KMS-11 (cell line): ENCODE measurements at regions not wholly inside any gene's neighbourhood (a gene's known extent, or its start where the extent isn't known, plus 50 kb on each side); places are given as distances from the start of the nearest gene placed in this dataset.

Source experiments
- H2AFZ ChIP-seq: fragments of 200-600 bp; sonication (generic); 2 replicates; pipeline ENCODE4 v1.6.1; 2016; ENCODE audit warnings: antibody characterized with exemption, mixed run types, low read depth
- H3K27ac ChIP-seq: fragments of 200-600 bp; sonication (generic); 2 replicates; pipeline ENCODE4 v1.6.1; 2016; ENCODE audit warnings: mild to moderate bottlenecking, mixed run types
- H3K27me3 ChIP-seq: fragments of 200-600 bp; sonication (generic); 2 replicates; pipeline ENCODE4 v1.6.1; 2017; ENCODE audit warnings: mild to moderate bottlenecking, low read depth, mixed run types, moderate library complexity; ENCODE audit not compliant: insufficient read depth
- H3K36me3 ChIP-seq: fragments of 200-600 bp; sonication (generic); 2 replicates; pipeline ENCODE4 v1.6.1; 2017; ENCODE audit warnings: mild to moderate bottlenecking, mixed run types; ENCODE audit not compliant: insufficient read depth
- H3K4me1 ChIP-seq: fragments of 200-600 bp; sonication (generic); 2 replicates; pipeline ENCODE4 v1.6.1; 2016; ENCODE audit warnings: mild to moderate bottlenecking, low read depth, mixed run types; ENCODE audit not compliant: poor library complexity, severe bottlenecking
- H3K4me2 ChIP-seq: fragments of 200-600 bp; sonication (generic); 2 replicates; pipeline ENCODE4 v1.7.0; 2016; ENCODE audit warnings: mild to moderate bottlenecking, mixed run types
- H3K4me3 ChIP-seq: fragments of 200-600 bp; sonication (generic); IDR thresholded peaks from 2 replicates; pipeline ENCODE4 v1.6.1; 2017; ENCODE audit warnings: low read depth, low read length, mixed read lengths; ENCODE audit not compliant: insufficient read depth
- H3K79me2 ChIP-seq: fragments of 200-600 bp; sonication (generic); 2 replicates; pipeline ENCODE4 v1.6.1; 2016; ENCODE audit warnings: low read depth, mixed run types; ENCODE audit not compliant: insufficient read depth
- H3K9ac ChIP-seq: fragments of 200-600 bp; sonication (generic); 2 replicates; pipeline ENCODE4 v1.6.1; 2016; ENCODE audit warnings: mild to moderate bottlenecking, mixed run types
- H4K20me1 ChIP-seq: fragments of 200-600 bp; sonication (generic); 2 replicates; pipeline ENCODE4 v1.6.1; 2016; ENCODE audit warnings: mild to moderate bottlenecking, mixed run types; ENCODE audit not compliant: insufficient read depth
- TF ChIP-seq, protein P1 (sequence below): fragments of 200-600 bp; sonication (generic); conservative IDR thresholded peaks from 2 replicates; pipeline ENCODE4 v1.6.1; 2017; ENCODE audit warnings: low read depth, mild to moderate bottlenecking, antibody characterized with exemption, low read length, moderate library complexity, mixed read lengths

DNA sequence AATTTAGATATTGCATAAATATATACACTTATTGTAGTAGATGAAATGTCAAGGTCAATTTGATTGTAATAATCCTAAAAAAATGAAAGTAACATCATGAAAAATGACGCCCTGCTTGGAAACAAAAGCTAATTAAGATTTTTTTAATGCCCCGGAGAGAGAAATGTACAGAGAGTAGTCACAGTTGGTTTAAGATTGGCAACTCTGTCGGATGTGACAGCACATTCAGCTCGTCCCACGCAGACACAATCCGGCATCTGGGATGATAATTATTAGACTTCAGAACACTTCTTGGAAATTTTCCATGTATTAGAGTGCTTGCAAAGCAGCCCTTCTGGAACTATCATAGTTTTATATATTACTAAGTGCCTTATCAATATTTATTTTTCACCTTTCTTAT is 478.0 kb downstream of the PDHA2 start:
- Histone ChIP-seq H3K4me3 (no peak overlapping the region), H3K27ac (no peak overlapping the region), H3K4me2 (no peak overlapping the region), H3K4me1 (no peaks in the 10 kb centered on the region), H3K36me3 (no peaks in the 10 kb centered on the region), H4K20me1 (no peaks in the 10 kb centered on the region), H3K9ac (no peak overlapping the region), H2AFZ (no peak overlapping the region), H3K27me3 (no peaks in the 10 kb centered on the region), H3K79me2 (no peaks in the 10 kb centered on the region)
- TF ChIP-seq, protein P1, sequence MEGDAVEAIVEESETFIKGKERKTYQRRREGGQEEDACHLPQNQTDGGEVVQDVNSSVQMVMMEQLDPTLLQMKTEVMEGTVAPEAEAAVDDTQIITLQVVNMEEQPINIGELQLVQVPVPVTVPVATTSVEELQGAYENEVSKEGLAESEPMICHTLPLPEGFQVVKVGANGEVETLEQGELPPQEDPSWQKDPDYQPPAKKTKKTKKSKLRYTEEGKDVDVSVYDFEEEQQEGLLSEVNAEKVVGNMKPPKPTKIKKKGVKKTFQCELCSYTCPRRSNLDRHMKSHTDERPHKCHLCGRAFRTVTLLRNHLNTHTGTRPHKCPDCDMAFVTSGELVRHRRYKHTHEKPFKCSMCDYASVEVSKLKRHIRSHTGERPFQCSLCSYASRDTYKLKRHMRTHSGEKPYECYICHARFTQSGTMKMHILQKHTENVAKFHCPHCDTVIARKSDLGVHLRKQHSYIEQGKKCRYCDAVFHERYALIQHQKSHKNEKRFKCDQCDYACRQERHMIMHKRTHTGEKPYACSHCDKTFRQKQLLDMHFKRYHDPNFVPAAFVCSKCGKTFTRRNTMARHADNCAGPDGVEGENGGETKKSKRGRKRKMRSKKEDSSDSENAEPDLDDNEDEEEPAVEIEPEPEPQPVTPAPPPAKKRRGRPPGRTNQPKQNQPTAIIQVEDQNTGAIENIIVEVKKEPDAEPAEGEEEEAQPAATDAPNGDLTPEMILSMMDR, result no peak

DNA sequence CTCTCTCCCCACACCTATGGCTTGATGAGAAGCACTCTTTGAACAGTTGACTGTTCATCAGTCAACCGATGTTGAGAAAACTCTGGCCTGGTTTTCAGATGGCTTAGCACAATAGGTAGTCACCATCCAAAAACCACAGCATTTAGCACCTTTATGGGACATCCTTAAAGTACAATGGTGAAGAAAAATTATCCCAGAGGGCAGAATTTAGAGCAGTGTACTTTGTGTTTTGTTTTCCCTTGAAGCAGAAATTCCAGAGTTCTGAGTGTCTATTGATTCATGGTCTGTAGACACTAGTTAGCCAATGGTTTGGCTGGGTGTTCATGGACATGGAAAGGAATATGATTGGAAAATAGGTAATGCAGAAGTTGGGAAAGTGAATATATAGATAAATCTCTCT is 487.0 kb downstream of the PDHA2 start:
- no peak overlapping the region for H3K27ac ChIP-seq
- H3K36me3 ChIP-seq, result no peaks in the 10 kb centered on the region
- no peaks in the 10 kb centered on the region for H3K27me3 ChIP-seq
- TF ChIP-seq, protein P1, result no peak
- H3K4me1 ChIP-seq, result no peaks in the 10 kb centered on the region
- no peak overlapping the region for H3K4me3 ChIP-seq
- no peak overlapping the region for H3K9ac ChIP-seq
- H3K79me2 ChIP-seq, result no peaks in the 10 kb centered on the region
- no peaks in the 10 kb centered on the region for H4K20me1 ChIP-seq
- H2AFZ ChIP-seq, result no peak overlapping the region
- H3K4me2 ChIP-seq, result no peak overlapping the region

DNA sequence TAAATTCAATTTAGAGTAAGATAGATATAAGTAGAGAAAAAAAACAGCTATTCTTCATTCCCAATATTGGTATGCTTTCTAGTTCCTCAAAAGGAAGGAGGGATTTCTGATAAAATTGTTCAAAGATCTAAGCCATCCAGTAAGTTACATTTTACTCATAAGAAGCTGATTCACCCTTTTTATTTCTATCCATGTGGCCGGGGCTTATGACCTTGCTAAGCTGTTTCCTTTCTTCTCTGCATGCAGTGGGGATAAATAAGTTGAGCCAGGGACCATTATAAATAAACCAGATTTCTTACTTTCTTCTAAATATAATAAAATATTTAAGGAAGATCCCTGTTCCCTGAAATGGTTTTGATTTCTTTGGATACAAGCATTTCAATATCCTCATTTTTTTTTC is 502.3 kb downstream of the PDHA2 start:
- H3K27ac ChIP-seq, result no peak overlapping the region
- H3K9ac ChIP-seq, result no peak overlapping the region
- H2AFZ ChIP-seq, result no peak overlapping the region
- H3K79me2 ChIP-seq, result no peaks in the 10 kb centered on the region
- no peaks in the 10 kb centered on the region for H3K4me1 ChIP-seq
- H4K20me1 ChIP-seq, result no peaks in the 10 kb centered on the region
- H3K4me2 ChIP-seq, result no peak overlapping the region
- no peaks in the 10 kb centered on the region for H3K27me3 ChIP-seq
- no peaks in the 10 kb centered on the region for H3K36me3 ChIP-seq
- TF ChIP-seq, protein P1, result no peak
- no peak overlapping the region for H3K4me3 ChIP-seq

DNA sequence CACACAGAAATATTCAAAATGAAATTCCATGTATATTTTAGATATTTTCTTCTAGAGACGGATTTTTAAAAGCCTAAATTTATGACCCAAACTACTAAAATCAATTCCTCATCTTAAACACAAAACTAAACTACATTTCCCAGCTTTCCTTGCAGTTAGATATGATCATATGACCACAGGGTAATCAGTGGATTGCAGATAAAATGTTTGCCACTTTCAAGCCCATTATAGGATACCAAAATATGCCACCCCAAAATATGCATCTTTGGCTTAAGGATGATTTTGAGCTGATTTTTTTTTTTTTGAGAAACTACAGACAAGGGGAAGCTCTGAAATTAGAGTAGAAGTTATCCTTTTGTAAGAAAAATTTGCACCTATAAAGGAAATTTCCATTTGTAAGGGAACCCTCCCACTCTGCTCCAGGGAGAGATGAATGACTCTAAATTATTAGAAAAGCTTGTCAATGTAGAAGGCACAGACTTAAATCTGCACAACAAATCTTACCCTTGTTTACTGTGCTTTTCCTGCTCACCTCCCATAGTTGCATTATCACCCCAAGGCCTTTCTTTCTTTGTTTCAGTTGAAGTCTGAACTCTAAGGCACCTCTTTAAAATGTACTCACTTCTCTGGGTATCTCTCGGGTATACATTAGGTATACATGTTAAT is 503.0 kb downstream of the PDHA2 start:
- Histone ChIP-seq H3K4me3 (no peak overlapping the region), H3K27me3 (no peaks in the 10 kb centered on the region), H3K27ac (no peak overlapping the region), H3K79me2 (no peaks in the 10 kb centered on the region), H3K4me1 (peaks cover 2% of the 10 kb centered on the region), H3K4me2 (no peak overlapping the region), H2AFZ (no peak overlapping the region), H3K9ac (no peak overlapping the region), H4K20me1 (no peaks in the 10 kb centered on the region), H3K36me3 (no peaks in the 10 kb centered on the region)
- TF ChIP-seq, protein P1, result no peak
